GM19023 (cell line): ENCODE measurements at regions not wholly inside any gene's neighbourhood (a gene's known extent, or its start where the extent isn't known, plus 50 kb on each side); places are given as distances from the start of the nearest gene placed in this dataset.

ENCODE experiments used
- ATAC-seq: cut with Tn5 transposase; IDR thresholded peaks from one replicate; pipeline ENCODE4 v1.9.1; 2021; ENCODE audit warnings: mild to moderate bottlenecking, moderate library complexity; ENCODE audit not compliant: unreplicated experiment

DNA sequence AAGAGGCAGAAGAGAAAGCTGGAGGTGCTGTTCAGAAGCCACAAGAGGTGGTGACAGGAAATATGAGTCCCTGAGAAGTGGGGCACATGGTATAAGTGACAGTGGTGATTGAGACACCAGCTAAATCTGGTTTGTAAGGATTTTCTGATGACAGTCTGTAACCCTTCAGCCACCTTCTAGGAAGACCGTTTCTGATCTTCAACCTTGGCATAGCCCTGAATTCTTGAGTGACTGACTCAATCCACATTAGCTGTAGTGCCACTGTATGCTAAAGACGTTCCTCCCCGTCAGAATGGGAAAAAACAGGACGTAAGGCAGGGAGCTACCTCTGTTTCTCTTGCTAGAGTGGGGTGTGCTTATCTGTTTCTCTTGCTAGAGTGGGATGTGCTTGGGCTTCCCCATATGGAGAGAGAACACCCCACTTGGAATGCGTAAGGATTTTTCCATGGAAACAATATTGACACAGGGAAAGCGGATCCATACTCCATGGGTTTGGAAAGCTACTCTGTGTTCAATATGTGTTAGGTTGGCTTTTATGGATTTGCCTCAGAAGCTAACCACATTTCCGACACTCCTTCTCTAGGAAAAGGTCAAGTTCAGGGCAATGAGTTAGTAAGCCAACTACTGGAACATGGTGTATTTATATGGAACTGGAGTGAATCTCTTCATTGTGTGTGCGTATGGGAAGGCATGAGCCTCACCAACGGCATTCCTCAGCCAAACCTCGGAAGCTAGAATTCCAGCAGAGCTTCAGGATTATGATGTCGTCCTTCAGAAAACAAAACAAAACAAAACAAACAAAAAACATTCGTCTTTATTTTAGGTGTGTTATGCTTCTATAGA is 948.8 kb upstream of the SLC10A2 start:
- no peak for ATAC-seq

DNA sequence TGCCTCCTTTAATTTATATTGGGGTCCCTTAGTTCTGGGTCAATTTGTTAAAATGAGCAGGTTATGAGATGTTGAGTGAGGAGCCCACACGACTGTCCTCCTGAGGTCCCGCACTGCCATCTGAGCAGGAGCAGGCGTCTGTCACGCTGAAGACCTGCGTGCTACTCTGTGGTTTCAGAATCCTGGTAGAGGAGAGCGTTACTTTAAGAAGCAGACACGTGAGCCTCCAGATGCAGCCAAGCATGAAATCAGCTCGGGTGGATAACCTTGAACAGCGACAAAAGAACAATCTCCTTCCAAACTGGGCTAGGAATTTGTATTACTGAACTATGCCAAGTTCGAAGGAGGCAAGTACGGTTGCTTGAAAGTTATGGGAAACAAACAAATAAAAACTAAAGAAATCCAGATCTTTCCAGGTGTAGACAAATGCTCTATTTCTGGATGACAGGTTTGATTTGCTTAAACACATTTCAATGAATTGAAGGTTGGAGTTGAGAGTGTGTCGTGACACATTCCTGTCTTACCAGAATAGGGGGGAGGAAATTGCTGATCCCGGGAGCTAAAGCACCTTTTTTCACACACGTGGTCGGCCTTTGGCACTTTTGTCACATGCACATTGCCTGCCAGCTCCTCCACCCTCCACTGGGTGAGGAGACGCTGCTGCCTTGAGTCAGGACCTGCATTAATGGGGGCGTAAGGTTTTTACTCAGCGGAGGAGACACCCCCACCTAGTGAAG is 945.5 kb upstream of the SLC10A2 start:
- no peak for ATAC-seq

DNA sequence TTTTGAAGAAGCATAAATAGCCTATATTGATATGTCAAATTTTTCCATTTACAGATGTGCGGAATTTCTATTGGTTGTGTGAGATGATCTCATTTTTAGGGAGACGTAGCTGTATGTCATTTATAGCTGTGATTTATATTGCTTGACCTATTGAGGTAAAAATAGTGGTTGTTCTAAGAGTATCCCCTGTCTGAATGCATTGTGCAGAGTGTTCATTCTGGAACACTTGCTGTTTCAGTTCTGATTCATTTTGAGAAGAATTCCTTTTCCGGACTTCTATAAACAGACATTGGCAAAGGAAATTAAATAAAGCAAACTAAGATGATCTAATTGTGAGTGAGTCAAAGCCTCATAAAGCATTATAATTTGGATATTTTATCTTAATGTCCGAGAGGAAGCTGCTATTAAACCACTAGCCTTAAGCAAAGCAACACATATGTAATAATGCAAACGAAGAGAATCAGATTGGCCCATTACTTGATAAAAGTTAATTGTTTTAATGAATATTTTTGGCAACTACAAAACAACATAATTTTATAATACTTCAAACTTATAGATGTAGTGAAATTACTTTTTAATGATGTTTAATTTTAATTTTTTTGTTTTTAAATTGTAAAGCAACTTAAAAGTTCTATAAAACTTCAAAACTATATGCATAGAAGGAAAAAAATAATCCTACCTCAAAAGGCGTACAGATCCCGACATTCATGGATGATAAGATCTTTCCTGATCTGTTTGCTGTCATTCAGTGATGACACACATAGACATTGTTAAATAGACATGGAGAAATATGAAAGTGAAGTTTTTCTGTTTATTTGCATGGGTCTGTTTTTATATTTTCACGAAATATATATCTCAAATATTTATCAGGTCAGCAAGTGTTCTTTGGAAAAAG is 942.6 kb upstream of the SLC10A2 start:
- no peak for ATAC-seq

DNA sequence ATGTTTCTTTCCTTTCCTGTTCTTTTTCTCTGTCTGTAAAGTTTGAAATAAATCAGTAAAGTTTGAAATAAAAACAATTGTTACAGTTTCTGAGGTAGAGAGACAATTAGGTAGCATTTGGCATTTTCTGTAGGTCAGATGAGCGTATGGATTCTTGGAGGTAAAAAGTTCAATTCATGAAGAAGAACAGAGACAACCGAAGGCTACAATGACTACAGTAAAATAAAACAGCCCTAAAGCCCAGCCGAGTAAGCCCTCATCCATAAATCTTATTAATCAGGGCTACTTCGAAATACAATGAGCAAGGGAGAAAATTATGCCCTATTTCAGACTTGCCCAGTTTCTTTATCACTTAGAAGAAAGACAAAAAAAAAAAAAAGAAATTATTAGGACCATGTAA is 941.9 kb upstream of the SLC10A2 start:
- no peak for ATAC-seq

DNA sequence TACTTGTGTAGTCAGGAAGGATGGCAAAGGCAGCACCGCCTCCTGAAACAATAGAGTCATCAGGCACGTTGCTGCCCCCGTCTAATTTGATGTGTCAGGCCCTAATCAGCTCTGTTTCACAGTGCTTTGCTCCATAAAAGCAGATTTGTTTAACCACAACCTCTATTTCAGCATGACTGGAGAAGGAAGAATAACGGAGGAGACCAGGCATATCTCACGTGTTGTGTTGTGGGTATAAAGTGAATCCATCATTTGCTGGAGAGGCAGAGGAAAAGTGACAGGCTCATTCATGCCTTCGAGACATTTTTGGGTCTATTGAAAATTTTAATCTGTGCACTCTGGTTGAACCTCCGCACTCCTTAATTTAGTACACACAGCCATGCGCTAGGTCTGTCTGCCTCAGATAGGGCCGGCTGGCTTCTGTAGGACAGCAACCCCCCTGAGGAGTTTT is 940.4 kb upstream of the SLC10A2 start:
- ATAC-seq = no peak

DNA sequence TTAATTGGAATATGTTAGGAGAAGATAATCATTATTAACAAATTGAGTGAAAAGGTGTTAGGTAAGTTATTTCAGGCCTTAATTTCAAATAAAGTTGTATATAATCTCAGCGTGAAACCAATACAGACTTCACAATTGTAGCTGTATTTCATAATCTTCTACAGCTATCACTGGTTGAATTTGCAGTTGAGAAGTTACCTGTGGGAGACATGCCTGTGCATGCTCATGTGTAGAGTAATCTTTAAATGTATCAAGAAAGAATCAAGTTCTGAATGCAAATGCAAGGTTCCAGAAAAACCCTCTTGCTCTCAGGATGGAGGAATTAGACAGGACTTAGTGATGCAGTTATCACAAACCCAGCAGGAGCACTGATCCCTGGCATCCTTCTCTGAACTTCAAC is 938.4 kb upstream of the SLC10A2 start:
- no peak for ATAC-seq

DNA sequence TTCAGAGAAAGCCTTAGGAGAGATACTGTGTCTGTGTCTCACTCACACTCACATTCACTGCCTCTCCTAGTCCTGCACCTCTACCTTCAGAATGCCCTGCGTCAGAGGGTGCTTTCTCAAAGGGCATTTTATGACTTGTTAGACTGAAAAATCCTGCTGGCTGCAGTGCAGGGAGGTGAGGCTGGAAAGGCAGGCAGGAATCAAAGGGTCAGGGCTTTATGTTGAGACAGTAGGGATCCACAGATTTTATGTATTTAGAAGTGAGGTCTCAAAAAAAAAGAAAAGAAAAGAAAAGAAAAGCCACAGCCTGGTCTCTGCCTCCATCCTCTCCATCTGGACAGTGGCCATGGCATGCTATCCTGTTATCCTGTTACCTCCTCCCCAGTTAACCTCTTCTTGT is 936.0 kb upstream of the SLC10A2 start:
- ATAC-seq = no peak

DNA sequence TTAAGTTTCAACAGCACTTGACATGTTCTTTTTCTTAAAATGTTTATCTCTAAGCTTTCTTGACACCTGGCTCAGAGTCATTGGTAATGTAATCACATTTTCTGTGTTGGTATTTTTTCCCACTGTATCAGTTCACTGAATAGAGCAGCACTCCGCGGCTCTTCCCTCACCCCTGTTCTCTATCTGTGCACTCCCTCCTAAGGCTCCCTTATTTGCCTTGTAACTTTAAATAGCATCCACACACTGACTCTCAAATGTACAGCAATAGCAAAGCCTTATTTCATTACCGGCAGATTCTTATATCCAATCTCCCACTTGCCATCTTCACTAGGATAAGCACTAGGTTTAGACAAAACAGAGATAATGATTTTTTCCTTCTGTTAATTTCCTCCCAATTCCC is 935.5 kb upstream of the SLC10A2 start:
- no peak for ATAC-seq

DNA sequence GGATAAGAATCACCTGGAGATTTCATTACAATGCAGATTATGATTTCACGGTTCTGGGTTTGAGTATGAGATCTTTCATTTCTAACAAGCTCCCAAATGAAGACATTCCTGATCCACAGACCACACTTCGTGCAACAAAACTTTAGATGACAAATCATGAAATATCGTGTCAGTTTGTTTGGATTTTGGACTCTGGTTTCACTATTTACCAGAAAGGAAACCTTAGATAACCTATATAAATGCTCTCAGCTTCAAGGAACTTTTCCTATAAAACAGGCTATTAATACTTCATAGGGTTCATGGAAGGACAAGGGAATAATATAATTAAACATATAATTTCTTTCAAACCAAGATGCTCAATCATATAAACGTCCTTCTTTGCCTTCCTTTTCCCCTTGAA is 930.5 kb upstream of the SLC10A2 start:
- ATAC-seq = no peak

DNA sequence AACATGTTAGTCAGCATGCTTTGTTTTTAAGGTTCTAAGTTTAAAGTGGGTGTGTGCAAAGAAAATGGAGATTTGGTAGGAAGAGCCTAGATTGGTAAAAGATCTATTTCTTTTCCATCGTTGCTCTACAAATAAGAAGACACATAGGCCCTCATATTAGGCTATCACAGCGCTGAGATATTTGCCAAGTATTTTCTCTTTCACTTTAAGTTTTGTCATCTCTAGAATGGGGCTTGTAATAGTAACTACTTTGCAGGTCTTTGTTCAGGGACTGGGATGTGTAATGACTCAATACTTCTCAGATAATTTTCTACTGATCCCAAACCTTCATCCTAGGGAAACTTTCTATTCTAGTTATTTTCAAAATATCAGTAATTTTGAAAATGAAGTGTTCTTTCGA is 917.7 kb upstream of the SLC10A2 start:
- ATAC-seq = no peak

DNA sequence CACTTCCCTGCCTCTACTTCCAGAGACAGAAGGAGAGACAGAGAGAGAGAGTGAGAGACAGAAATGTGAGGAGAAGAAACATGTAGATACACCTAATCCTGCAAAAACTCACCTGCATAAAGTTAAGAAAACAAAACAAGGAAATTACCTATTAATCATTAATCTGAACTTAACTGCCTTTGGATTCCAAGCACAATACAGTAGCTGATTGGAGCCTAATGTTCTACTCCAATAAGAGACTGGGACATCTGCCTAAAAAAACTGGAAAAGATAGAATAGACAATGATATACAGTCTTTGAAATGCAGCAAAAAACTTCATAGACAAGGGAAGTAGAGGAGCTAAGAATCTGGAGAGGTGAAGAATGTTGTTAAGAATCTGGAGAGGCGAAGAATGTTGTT is 910.2 kb upstream of the SLC10A2 start:
- no peak for ATAC-seq

DNA sequence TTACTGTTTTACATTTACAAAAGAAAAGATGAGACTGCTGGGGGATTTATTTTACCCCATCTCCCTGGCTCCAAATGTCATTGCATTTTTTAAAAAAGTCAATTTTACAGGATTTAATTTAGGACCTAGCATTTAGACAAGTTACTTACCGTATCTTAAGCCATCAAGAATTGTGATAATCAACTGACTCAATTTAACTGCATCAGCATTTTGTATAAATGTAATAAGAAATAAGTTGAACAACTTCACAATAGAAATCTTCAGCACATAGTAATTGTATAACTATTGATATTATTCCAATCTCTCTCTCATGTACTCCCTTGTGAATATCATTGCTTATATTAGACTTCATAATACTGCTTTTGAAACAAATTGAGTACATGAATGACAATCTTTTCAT is 907.5 kb upstream of the SLC10A2 start:
- no peak for ATAC-seq

DNA sequence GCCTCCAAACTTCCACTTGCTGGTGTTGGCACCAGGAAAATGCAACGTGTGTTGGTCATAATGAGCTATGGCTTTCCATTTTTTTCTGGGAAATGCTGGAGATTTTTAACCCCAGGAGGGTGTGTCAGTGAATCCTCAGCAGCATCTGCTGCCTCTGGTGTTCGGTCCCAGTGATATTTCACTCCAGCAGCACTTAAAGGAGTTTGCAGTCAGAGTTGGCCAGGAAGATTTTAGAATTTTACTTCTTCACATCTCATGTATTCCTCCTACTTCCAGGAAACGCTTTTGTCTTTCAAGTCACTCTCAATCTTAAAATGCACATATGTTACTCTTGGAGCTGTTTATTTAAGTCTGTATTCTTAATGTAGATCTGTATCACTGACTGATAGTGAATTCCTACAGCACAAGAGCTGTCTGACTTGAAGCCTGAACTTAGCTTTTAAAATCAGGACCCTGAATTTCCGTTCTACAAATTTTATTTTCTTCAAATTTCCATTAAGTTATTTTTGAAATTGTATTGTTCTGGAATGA is 903.4 kb upstream of the SLC10A2 start:
- ATAC-seq = no peak

DNA sequence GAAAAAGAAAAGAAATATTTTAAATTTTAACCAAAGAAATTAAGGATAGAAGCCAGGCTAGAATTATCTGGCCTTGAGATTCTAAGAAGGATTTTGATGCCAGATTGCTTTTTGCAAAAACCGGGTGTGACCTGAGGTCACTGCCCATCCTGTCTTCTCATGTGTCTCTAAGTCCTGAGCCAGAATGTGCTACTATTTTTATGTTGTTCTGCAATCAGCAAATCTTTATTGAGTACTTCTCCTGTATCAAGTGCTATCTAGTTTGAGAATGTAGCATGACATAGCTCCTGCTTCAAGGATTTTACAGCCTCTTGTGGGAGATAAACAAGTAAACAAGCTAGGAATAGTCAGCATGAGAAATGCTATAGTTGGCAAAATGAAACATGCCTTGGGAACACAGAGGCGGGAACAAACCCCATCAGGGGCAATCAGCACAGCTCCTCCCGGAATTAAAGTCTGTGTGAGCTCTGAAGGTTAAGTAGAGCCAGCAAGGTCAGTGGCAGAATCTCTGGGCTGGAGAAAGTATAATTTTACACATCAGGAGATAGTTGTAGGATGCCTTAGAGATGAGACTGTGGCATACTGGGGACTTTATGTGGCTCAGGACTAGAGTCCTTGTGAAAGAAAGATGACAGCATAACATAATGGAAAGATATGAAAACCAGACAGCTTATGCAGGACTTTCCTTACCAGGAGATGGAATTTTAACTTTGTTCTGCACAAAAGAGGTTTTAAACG is 899.5 kb upstream of the SLC10A2 start:
- ATAC-seq = no peak

DNA sequence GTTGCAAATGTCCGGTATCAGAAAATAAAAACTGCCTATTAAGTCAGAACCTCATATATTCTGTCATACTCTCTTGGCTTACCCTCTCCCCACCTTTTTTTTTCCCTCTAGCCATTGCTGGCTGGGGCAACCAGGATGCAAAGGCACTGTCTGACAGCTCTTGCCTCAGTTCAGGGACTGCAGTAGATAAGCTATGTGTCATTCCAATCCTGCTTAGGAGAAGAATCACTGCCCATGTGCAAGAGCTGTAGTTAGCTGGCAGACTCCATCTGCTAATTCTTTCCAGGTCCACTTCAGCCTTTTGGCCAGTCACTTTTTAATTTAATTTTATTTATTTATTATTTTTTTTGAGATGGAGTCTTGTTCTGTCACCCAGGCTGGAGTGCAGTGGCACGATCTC is 895.6 kb upstream of the SLC10A2 start:
- ATAC-seq = no peak

DNA sequence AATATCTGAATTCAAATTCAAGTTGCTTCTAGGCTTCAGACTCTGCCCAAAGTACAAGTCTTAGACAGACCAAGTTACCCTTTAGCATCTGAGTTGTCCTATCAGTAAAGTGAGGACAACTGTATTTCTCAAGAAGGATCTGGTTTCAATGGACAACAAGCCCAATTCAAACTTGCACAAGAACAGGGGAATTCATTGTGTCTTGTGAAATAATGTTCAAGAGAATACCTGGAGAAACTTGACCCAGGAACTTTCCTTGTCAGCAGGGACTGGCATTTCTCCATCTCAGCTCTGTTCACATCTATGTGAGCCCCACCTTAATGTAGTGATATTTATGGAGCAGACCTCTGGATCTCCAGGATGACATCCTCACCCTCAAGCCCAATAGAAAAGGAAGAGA is 894.9 kb upstream of the SLC10A2 start:
- no peak for ATAC-seq

DNA sequence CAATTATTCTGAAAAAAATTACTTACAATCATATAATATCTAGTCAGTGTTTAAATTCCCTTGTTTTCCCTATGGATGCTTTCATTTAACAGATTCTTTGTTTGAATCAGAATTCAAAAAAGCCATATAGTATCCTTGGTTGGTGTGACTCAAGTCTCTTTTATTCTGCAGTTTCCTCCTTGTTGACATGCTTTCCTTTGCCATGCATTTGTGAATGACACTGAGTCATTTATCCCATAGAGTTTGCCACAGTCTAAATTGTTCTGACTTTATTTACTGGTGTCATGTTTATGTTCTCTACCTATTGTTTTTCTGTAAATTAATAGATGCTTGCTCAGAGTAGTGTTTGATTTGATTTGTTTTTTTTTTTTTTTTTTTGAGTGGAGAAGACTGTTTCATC is 893.8 kb upstream of the SLC10A2 start:
- no peak for ATAC-seq

DNA sequence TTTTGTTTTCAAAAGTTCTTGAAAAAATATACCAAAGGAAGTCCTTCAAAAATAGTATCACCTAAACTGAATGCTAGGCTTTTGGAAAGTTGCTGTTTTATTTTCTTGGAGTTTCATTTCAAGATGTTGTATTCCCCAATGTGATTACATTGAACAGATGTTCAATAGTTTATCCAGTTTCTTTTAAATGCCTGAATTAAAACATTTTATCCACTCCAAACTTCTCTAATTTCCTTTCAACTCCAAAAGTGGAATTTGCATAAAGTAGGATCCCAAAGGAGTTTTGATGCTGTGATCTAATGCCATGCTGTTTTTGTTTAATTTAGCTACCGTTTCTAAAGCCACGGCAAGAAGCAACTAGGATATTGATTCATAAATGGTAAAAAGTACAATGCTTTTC is 892.5 kb upstream of the SLC10A2 start:
- ATAC-seq = no peak

DNA sequence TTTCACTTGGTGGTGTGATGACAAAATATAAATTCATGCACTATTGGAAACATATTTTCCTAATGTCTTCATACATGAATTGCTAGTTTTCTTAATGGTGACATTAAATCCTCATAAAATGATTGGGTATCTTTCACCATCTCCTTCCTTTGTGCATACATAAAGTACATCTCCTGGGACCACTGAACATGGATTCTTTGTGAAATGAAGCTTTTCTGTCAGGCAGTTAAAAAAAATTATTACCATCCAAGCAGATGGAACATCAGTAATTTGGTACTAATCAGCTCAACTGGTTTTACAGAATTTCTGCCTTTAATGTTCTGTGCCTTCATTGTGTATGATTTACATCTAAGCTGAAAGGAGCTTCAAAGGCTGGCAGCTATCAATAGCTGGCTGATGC is 891.7 kb upstream of the SLC10A2 start:
- no peak for ATAC-seq

DNA sequence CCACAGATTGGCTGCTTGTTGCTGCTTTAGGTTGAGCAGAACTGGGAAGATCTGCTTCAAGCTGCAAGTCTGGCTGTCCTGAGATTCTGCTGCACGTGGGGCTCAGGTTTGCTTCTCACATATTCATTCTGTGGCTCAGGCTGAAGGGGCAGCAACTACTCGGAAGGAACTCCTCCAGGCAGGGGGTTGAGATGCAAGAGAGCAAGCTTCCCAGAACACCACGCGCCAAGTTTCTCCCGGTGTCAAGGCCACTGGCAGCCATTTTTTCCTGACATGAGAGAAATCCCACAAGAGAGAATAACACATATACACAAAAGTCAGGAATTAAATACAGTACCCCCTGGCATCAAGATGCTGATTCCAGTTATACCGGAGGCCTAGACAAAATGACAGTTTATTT is 887.6 kb upstream of the SLC10A2 start:
- no peak for ATAC-seq
